GM21786 (cell line): ENCODE measurements at regions not wholly inside any gene's neighbourhood (a gene's known extent, or its start where the extent isn't known, plus 50 kb on each side); places are given as distances from the start of the nearest gene placed in this dataset.
"Not testable (repeated sequence)": the region's sequence is repeated elsewhere in the genome, so short reads cannot be mapped to it uniquely, and the experiment has no call there.

Experiments used
- ATAC-seq: cut with Tn5 transposase; IDR thresholded peaks from one replicate; pipeline ENCODE4 v1.9.1; 2021; ENCODE audit not compliant: unreplicated experiment

DNA sequence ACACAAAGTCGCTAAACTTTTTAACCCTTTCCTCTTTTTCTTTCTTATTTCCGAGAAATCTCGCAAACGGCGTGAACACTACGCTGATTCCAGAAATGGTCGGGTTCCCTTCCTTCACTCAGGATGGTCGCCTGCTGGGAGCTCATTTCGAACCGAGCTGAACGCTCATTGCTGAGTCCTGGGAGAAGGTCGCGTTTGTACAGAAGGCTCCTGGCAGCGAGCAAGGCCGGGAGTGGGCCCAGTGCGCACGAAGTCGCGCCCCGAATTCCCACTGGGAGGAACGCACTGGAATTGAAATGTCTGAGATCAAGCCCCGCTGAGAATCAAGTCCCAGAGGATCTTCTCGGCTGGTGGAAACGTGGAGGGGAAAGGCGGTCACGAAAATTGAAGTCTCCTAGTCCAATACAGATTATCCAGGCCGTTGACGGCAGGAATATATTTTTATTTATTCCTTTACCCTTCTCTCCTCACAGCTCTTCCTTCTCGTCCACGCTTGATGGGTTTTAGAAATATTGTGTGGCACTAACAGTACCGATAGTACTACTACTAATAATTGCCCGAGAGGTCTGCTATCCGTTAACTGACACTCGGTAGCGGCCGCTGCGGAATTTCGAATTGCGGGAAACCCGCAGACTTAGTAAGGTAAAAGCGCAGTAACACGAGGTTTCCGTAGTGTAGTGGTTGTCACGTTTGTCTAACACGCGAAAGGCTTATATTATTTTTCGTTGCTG is 207.2 kb upstream of the ZNF184 start:
- no peak for ATAC-seq

- ATAC-seq, result no peak
Observed at GRCh38 chr6:27679308-27679963, 206.5 kb upstream of the ZNF184 start.

- ATAC-seq, result no peak
Observed at GRCh38 chr6:27678469-27678868, 205.6 kb upstream of the ZNF184 start.

DNA sequence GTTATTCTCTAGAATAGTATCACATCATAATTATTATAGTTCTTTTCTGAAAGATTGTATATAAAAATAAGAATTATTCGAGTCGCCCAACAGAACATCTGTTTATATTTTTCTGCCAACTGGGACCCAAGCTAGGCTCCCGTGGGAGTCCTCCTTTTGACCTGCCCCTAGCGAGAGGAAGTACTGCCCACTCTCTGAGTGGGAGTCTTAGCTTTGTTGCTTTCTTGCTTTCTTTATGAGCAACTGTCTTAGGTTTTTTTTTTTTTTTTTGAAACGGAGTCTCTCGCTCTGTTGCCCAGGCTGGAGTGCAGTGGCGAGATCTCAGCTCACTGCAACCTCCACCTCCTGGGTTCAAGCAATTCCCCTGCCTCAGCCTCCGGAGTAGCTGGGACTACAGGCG is 202.0 kb upstream of the ZNF184 start:
- ATAC-seq, result no peak

DNA sequence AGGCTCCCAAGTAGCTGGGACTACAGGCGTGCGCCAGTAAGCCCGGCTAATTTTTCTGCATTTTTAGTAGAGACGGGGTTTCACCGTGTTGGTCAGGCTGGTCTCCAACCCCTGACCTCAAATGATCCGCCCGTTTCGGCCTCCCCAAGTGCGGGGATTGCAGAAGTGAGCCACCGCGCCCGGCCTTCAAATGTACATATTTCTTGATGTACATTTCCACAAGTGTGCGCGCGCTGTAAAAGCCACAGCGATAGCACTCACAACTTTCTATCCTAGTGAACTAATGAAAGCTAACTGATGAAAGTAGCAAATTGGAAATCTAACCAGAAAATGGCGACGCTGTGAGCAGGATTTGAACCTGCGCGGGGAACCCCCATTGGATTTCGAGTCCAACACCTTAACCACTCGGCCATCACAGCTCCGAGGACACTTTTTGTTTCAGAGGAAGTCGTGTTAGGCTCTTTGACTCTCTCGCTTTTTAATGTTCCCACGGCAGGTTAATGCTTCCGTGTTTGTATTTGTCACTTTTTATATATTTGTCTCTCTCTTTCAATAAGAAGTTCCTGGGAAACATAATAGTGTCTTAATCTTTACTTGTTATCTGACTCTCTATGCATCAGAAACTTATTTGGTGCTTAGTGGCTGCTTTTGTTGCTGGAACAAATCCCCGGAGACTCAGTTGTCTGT is 199.4 kb upstream of the ZNF184 start:
- peak; percentile 72 for ATAC-seq

DNA sequence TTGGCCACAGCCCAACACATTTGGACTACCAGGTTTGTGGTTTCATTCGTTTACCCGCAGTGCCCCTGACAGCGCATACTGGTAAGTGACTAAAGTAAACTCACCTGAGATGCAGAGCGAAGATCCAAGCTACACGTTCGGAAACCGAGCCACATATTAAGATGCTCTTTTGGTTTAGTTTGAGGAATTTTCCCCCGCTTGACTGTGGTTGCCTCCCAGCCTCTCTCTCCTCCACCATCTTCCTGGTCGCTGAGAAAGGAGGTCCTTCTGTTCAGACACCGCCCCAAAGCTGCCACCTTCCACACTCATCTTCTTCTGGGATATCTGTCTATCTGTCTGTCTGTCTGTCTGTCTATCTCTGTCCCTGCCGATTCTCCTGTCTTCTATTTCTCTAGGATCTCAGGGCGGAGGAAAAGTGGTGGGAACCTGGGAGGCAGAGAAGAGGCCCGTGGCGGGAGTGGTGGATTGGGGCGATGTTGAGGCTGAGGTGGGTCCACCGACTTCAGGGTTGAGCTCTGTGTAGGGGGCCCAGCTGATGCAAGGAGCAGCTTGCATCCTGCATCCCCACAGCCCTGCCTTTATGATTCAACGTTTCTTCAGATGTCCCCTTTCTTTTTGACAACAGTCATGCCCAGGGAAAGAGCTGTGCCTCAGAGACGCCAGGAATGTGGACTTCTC is 196.9 kb upstream of the ZNF184 start:
- ATAC-seq, result no peak

- no peak for ATAC-seq
Observed at GRCh38 chr6:27669295-27669623, 196.4 kb upstream of the ZNF184 start.

GRCh38 chr6:27668442-27669294 is 195.8 kb upstream of the ZNF184 start:
- no peak for ATAC-seq

- no peak for ATAC-seq
Observed at GRCh38 chr6:27667657-27668441, 194.9 kb upstream of the ZNF184 start.

DNA sequence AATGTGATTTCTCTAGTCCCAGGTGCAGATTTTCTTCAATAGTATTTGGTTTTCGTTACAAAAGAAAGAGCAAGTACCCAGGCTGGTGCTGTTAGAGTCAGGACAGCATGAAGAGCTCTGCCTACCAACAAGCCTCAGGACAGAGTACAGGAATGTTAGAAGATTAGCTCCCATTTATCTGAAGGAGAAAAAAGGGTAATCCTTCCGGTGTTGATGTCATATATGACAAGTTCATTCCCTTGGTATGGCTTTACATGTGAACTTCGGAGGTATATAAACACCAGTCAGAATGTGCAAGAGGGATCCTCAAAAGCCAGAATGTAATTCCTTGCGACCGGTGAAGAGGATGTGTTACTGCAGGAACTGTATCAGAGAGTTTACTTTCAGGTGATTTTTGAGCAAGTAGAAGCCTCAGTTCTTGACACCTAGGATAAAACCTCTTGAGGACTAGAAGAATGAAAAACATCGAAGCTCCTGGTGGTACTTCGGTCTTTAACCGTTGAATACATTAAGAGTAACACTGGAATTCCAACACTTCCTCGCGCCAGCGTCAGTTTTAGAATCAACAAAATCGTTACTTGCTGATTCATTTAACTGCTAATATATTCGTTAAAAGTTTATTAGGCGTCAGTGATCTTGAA is 194.2 kb upstream of the ZNF184 start:
- no peak for ATAC-seq

DNA sequence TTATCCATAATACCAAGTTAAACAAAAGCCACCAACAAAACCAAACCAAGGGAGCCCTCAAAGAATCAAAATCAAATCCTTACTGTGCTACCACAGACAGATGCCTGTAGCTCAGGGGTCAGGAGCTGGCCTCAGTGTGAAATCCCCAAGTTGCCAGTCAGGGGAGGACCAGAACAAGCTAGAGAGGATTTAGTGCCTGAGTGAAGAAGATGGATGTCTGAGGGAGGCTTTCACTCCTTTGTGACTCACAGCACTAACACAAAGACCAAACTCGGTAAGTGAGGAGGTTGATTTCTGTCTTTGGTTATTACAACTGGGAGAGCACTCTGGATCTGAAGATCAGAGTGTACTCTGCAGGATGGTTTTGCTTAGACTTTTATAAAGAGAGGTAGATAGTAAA is 189.9 kb upstream of the ZNF184 start:
- no peak for ATAC-seq

DNA sequence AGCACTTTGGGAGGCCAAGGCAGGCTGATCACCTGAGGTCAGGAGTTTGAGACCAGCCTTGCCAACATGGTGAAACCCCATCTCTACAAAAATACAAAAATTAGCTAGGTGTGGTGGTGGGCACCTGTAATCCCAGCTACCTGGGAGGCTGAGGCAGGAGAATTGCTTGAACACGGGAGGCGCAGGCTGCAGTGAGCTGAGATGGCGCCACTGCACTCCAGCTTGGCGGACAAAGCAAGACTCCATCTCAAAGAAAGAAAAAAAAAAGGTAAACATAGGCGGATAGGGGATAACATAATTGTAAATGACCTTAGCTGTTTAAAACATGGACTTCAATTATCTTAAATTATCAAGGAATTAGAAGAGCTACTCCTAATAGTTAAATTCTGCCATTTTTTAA is 189.3 kb upstream of the ZNF184 start:
- not testable (repeated sequence) for ATAC-seq

DNA sequence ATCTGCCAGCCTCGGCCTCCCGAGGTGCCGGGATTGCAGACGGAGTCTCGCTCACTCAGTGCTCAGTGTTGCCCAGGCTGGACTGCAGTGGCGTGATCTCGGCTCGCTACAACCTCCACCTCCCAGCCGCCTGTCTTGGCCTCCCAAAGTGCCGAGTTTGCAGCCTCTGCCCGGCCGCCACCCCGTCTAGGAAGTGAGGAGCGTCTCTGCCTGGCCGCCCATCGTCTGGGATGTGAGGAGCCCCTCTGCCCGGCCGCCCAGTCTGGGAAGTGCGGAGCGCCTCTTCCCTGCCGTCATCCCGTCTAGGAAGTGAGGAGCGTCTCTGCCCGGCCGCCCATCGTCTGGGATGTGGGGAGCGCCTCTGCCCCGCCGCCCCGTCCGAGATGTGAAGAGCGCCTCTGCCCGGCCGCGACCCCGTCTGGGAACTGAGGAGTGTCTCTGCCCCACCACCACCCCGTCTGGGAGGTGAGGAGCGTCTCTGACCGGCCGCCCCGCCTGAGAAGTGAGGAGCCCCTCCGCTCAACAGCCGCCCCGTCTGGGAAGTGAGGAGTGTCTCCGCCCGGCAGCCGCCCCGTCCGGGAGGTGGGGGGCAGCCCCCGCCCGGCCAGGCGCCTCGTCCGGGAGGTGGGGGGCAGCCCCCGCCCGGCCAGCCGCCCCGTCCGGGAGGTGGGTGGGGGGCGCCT is 180.4 kb upstream of the ZNF184 start:
- ATAC-seq, result not testable (repeated sequence)

GRCh38 chr6:27651371-27651732 is 178.4 kb upstream of the ZNF184 start:
- no peak for ATAC-seq

GRCh38 chr6:27650620-27651370 is 177.9 kb upstream of the ZNF184 start:
- no peak for ATAC-seq

GRCh38 chr6:27644528-27644927 is 171.6 kb upstream of the ZNF184 start:
- ATAC-seq, result no peak

DNA sequence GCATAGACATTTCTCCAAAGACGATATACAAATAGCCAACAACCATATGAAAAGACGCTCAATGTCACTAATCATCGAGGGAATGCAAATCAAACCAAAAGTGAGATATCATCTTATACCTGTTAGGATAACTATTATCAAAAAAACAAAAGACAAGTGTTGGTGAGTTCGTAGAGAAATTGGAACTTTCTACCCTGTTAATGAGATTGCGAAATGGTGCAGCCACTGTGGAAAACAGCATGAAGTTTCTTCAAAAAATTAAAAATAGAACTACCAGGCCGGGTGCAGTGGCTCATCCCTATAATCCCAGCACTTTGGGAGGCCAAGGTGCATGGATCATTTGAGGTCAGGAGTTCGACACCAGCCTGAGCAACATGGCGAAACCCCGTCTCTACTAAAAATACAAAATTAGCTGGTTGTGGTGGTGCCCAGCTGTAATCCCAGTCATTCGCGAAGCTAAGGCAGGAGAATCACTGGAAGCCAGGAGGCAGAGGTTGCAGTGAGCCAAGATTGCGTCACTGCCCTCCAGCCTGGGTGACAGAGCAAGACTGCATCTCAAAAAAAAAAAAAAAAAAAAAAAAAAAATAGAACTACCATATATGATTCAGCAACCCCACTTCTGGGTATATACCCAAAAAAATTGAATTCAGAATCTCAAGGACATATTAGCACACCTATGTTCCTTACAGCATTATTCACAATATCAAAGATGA is 170.0 kb upstream of the ZNF184 start:
- no peak for ATAC-seq

DNA sequence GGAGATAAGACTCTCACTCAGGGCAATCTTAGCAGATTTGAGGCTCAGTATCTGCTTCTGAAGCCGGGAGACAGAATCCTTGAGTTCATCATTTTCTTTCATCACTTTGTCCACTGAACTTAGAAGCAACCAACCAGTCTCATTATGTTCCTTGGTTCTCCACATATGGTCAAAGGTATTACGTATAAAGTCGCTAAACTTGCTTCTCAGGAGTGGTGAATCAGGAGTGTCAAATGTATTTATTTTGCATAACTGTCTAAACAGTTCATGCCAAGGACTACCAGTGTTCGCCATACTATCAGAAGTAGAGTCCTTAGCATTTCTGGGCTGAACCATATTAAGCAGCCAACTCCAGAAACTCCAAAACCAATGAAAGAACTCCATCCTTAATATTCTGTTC is 163.0 kb upstream of the ZNF184 start:
- not testable (repeated sequence) for ATAC-seq
